ENCODE measurements at regions not wholly inside any gene's neighbourhood (a gene's known extent, or its start where the extent isn't known, plus 50 kb on each side); places are given as distances from the start of the nearest gene placed in this dataset.

GRCh38 chr3:153257673-153258351 is 95.8 kb downstream of the RAP2B start:
- TF ChIP-seq CTCF (IDR thresholded peaks at IDR 0.05) (no peak), POLR2A (IDR thresholded peaks at IDR 0.05) (no peak)
